MCF 10A (cell line): ENCODE measurements at regions not wholly inside any gene's neighbourhood (a gene's known extent, or its start where the extent isn't known, plus 50 kb on each side); places are given as distances from the start of the nearest gene placed in this dataset.

Source experiments
- BruUV-seq: library from RNA; stranded (reverse); fragments of 400-500 nt; replicated peaks from 2 replicates; lab custom pipeline; 2021; lab: Mats Ljungman, UMichigan
- CTCF ChIA-PET: fragments of 300-600 bp; sonication (Branson Sonifier 250); formaldehyde crosslinking; extraction: SDS; loops from one replicate; lab custom pipeline; 2021; ENCODE audit warnings: antibody characterized with exemption, inconsistent platforms; lab: Yijun Ruan, JAX
- POLR2A ChIA-PET: fragments of 300-600, 350-650 bp; sonication (Branson Sonifier 250); formaldehyde crosslinking; extraction: SDS; loops from one replicate; lab custom pipeline; 2020; ENCODE audit warnings: antibody characterized with exemption, inconsistent platforms; lab: Yijun Ruan, JAX
- DNase-seq: peaks from one replicate; pipeline ENCODE4 v3.0.0-alpha.2; 2018; ENCODE audit not compliant: unreplicated experiment
- H3K27ac Mint-ChIP-seq: one replicate; pipeline ENCODE4 v1.8.0; 2022; ENCODE audit warnings: mild to moderate bottlenecking, low read depth, mixed read lengths; ENCODE audit not compliant: unreplicated experiment
- H3K27me3 Mint-ChIP-seq: one replicate; pipeline ENCODE4 v1.8.0; 2022; ENCODE audit warnings: mixed read lengths; ENCODE audit not compliant: insufficient read depth, unreplicated experiment
- H3K36me3 Mint-ChIP-seq: one replicate; pipeline ENCODE4 v1.8.0; 2022; ENCODE audit warnings: mild to moderate bottlenecking, moderate library complexity, mixed read lengths; ENCODE audit not compliant: insufficient read depth, unreplicated experiment
- H3K4me1 Mint-ChIP-seq: one replicate; pipeline ENCODE4 v1.8.0; 2022; ENCODE audit warnings: mixed read lengths; ENCODE audit not compliant: insufficient read depth, unreplicated experiment
- H3K4me3 Mint-ChIP-seq: one replicate; pipeline ENCODE4 v1.8.0; 2022; ENCODE audit warnings: mild to moderate bottlenecking, moderate library complexity, mixed read lengths; ENCODE audit not compliant: unreplicated experiment
- H3K9me3 Mint-ChIP-seq: one replicate; pipeline ENCODE4 v1.8.0; 2022; ENCODE audit warnings: mixed read lengths; ENCODE audit not compliant: unreplicated experiment
- CTCF ChIP-seq: fragments of 200-600 bp; IDR thresholded peaks from one replicate; pipeline ENCODE4 v1.8.0; 2022; ENCODE audit warnings: antibody characterized with exemption, mild to moderate bottlenecking; ENCODE audit not compliant: unreplicated experiment
- intact Hi-C: fragments of 100-400 bp; cut with micrococcal nuclease; formaldehyde crosslinking; loops from 2 replicates; pipeline ENCODE4 v1.14.1; 2022

- no peaks in the 10 kb centered on the region for H3K36me3 Mint-ChIP-seq
- BruUV-seq = no TSS peak
- intact Hi-C loops = no loop called here
- TF ChIP-seq CTCF = no peak
- no peak overlapping the region for H3K27ac Mint-ChIP-seq
- peaks cover 11% of the 10 kb centered on the region for H3K27me3 Mint-ChIP-seq
- no peak overlapping the region for H3K4me3 Mint-ChIP-seq
- peaks cover 18% of the 10 kb centered on the region for H3K9me3 Mint-ChIP-seq
- H3K4me1 Mint-ChIP-seq = no peaks in the 10 kb centered on the region
- POLR2A ChIA-PET = interaction anchor here (1.0 kb wide), 1 partner anchor 16 kb away, joined by 3 read pairs; no protein-coding TSS in a partner anchor
- no peak for DNase-seq
- CTCF ChIA-PET = interaction anchor here (0.6 to 1.9 kb wide), 5 partner anchors 14 to 150 kb away, joined by 3 to 10 read pairs (median 3); no protein-coding TSS in a partner anchor
Observed at GRCh38 chr14:76687611-76688382, 73.5 kb upstream of the VASH1 start.

DNA sequence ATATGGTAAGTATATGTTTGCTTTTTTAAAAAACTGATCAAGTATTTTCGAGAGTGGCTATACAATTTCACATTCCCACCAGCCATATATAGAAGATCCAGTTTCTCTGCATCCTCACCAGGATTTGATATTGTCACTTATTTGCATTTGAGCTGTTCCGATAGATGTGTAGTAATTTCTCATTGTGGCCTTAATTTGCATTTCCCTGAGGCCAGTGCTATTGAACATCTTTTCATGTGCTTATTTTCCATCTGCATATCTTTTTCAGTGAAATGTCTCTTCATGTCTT is 72.9 kb upstream of the VASH1 start:
- no peak for TF ChIP-seq CTCF
- intact Hi-C loops = no loop called here
- H3K27me3 Mint-ChIP-seq = peaks cover 9% of the 10 kb centered on the region
- BruUV-seq = no TSS peak
- no peaks in the 10 kb centered on the region for H3K36me3 Mint-ChIP-seq
- H3K27ac Mint-ChIP-seq = no peak overlapping the region
- H3K4me1 Mint-ChIP-seq = no peaks in the 10 kb centered on the region
- peaks cover 13% of the 10 kb centered on the region for H3K9me3 Mint-ChIP-seq
- no peak overlapping the region for H3K4me3 Mint-ChIP-seq
- no peak for DNase-seq
- CTCF ChIA-PET = interaction anchor here (1.0 kb wide), 1 partner anchor 22 kb away, joined by 3 read pairs; no protein-coding TSS in a partner anchor
- POLR2A ChIA-PET = no interaction called here

- DNase-seq = no peak
- no peaks in the 10 kb centered on the region for H3K36me3 Mint-ChIP-seq
- peaks cover 8% of the 10 kb centered on the region for H3K9me3 Mint-ChIP-seq
- ChIA-PET POLR2A (no interaction called here), CTCF (interaction anchor here (0.6 to 1.6 kb wide), 2 partner anchors 20 to 159 kb away, joined by 3 to 7 read pairs; no protein-coding TSS in a partner anchor)
- no peak overlapping the region for H3K4me3 Mint-ChIP-seq
- intact Hi-C loops = no loop called here
- no peaks in the 10 kb centered on the region for H3K4me1 Mint-ChIP-seq
- no peak overlapping the region for H3K27ac Mint-ChIP-seq
- no peaks in the 10 kb centered on the region for H3K27me3 Mint-ChIP-seq
- BruUV-seq = no TSS peak
- no peak for TF ChIP-seq CTCF
Observed at GRCh38 chr14:76690502-76691105, 70.7 kb upstream of the VASH1 start.

- no peak for TF ChIP-seq CTCF
- Mint-ChIP-seq H3K9me3 (no peaks in the 10 kb centered on the region), H3K36me3 (no peaks in the 10 kb centered on the region), H3K4me3 (no peak overlapping the region), H3K27me3 (no peaks in the 10 kb centered on the region), H3K4me1 (no peaks in the 10 kb centered on the region), H3K27ac (no peak overlapping the region)
- intact Hi-C loops = no loop called here
- BruUV-seq = no TSS peak
- ChIA-PET CTCF (interaction anchor here (0.7 to 3.2 kb wide), 3 partner anchors 13 to 538 kb away, joined by 3 to 12 read pairs (median 10); no protein-coding TSS in a partner anchor), POLR2A (no interaction called here)
- DNase-seq = no peak
Observed at GRCh38 chr14:76694106-76694505, 67.2 kb upstream of the VASH1 start.
